IMR-90 (cell line): ENCODE measurements at regions not wholly inside any gene's neighbourhood (a gene's known extent, or its start where the extent isn't known, plus 50 kb on each side); places are given as distances from the start of the nearest gene placed in this dataset.

ENCODE experiments used
- ATAC-seq: fragments of 200-7000 bp; cut with Tn5 transposase; 2 replicates; pipeline ENCODE4 v1.9.1; 2020; ENCODE audit warnings: low read depth, mild to moderate bottlenecking, moderate library complexity
- BruUV-seq: library from RNA; stranded (reverse); fragments of 400-500 nt; replicated peaks from 2 replicates; lab custom pipeline; 2021; lab: Mats Ljungman, UMichigan
- CTCF ChIA-PET: fragments of 300-600 bp; formaldehyde crosslinking; extraction: SDS; loops from one replicate; lab custom pipeline; 2021; ENCODE audit warnings: antibody characterized with exemption; lab: Yijun Ruan, JAX
- POLR2A ChIA-PET: fragments of 300-600 bp; sonication (Branson Sonifier 250); formaldehyde crosslinking; loops from one replicate; lab custom pipeline; 2022; ENCODE audit warnings: antibody characterized with exemption; ENCODE audit not compliant: unreplicated experiment; lab: Charles Lee
- DNase-seq: peaks from one replicate; pipeline ENCODE4 v3.0.0; 2013
- H2AFZ ChIP-seq: replicated peaks from 2 replicates; pipeline ENCODE3; 2013; ENCODE audit warnings: low read length, mild to moderate bottlenecking; ENCODE audit not compliant: poor library complexity
- H2AK5ac ChIP-seq: 2 replicates; pipeline ENCODE4 v1.6.1; 2013; ENCODE audit warnings: low read depth, low read length, inconsistent platforms
- H2AK9ac ChIP-seq: replicated peaks from 2 replicates; pipeline ENCODE3; 2013; ENCODE audit warnings: mild to moderate bottlenecking, low read depth, low read length, moderate library complexity; ENCODE audit not compliant: poor library complexity
- H2BK120ac ChIP-seq: 2 replicates; pipeline ENCODE4 v1.6.1; 2013; ENCODE audit warnings: low read depth, low read length, inconsistent platforms
- H2BK15ac ChIP-seq: 3 replicates; pipeline ENCODE4 v1.6.1; 2013; ENCODE audit warnings: low read depth, low read length, inconsistent platforms
- H2BK20ac ChIP-seq: 2 replicates; pipeline ENCODE4 v1.6.1; 2013; ENCODE audit warnings: low read depth, mild to moderate bottlenecking, inconsistent platforms, low read length, moderate library complexity
- H2BK5ac ChIP-seq: 2 replicates; pipeline ENCODE4 v1.6.1; 2013; ENCODE audit warnings: mild to moderate bottlenecking, low read depth, low read length, inconsistent platforms; ENCODE audit not compliant: poor library complexity, severe bottlenecking
- H3K14ac ChIP-seq: replicated peaks from 2 replicates; pipeline ENCODE4 v1.6.1; 2013; ENCODE audit warnings: low read depth, low read length, inconsistent platforms
- H3K18ac ChIP-seq: 2 replicates; pipeline ENCODE4 v1.6.1; 2013; ENCODE audit warnings: low read depth, low read length, control low read depth
- H3K23ac ChIP-seq: 2 replicates; pipeline ENCODE4 v1.6.1; 2013; ENCODE audit warnings: low read depth, low read length, inconsistent platforms
- H3K27ac ChIP-seq: 2 replicates; pipeline ENCODE4 v1.5.1; 2013; ENCODE audit warnings: mild to moderate bottlenecking, control low read depth, low read length; ENCODE audit not compliant: insufficient read depth
- H3K27me3 ChIP-seq: 2 replicates; pipeline ENCODE4 v1.6.1; 2013; ENCODE audit warnings: low read length; ENCODE audit not compliant: control insufficient read depth, insufficient read depth
- H3K36me3 ChIP-seq: 2 replicates; pipeline ENCODE4 v1.6.1; 2013; ENCODE audit warnings: low read length, mixed read lengths; ENCODE audit not compliant: control insufficient read depth, insufficient read depth
- H3K4ac ChIP-seq: 2 replicates; pipeline ENCODE4 v1.6.1; 2013; ENCODE audit warnings: low read depth, low read length, inconsistent platforms
- H3K4me1 ChIP-seq: 2 replicates; pipeline ENCODE4 v1.6.1; 2013; ENCODE audit warnings: low read length, mixed read lengths; ENCODE audit not compliant: control insufficient read depth, insufficient read depth
- H3K4me2 ChIP-seq: 2 replicates; pipeline ENCODE4 v1.6.1; 2013; ENCODE audit warnings: low read depth, mild to moderate bottlenecking, control low read depth, low read length, moderate library complexity
- H3K4me3 ChIP-seq: 2 replicates; pipeline ENCODE4 v1.5.1; 2013; ENCODE audit warnings: low read depth, mild to moderate bottlenecking, control low read depth, low read length, moderate library complexity; ENCODE audit not compliant: insufficient read depth
- H3K56ac ChIP-seq: 2 replicates; pipeline ENCODE4 v1.6.1; 2013; ENCODE audit warnings: low read length, inconsistent platforms; ENCODE audit not compliant: insufficient read depth; ENCODE audit errors: extremely low read depth
- H3K79me1 ChIP-seq, 2 experiments: 2 replicates each; pipeline ENCODE4 v1.6.1; 2013; ENCODE audit warnings: low read length in 2 of 2, inconsistent platforms in 1 of 2, low read depth in 1 of 2
- H3K9ac ChIP-seq: 2 replicates; pipeline ENCODE4 v1.6.1; 2013; ENCODE audit warnings: low read depth, low read length, control low read depth
- H3K9me1 ChIP-seq: 2 replicates; pipeline ENCODE4 v1.6.1; 2013; ENCODE audit warnings: low read length, inconsistent platforms; ENCODE audit not compliant: insufficient read depth
- H3K9me3 ChIP-seq: 2 replicates; pipeline ENCODE4 v1.6.1; 2013; ENCODE audit warnings: low read length; ENCODE audit not compliant: control insufficient read depth, insufficient read depth
- H4K20me1 ChIP-seq: 2 replicates; pipeline ENCODE4 v1.6.1; 2013; ENCODE audit warnings: low read length, inconsistent platforms; ENCODE audit not compliant: insufficient read depth
- H4K5ac ChIP-seq: 2 replicates; pipeline ENCODE4 v1.6.1; 2013; ENCODE audit warnings: mild to moderate bottlenecking, low read depth, low read length, control low read depth
- H4K8ac ChIP-seq, 2 experiments: 2 replicates each; pipeline ENCODE4 v1.6.1; 2013; ENCODE audit warnings: low read depth in 2 of 2, low read length in 2 of 2, control low read depth in 1 of 2, inconsistent platforms in 1 of 2
- H4K91ac ChIP-seq: 2 replicates; pipeline ENCODE4 v1.6.1; 2013; ENCODE audit warnings: low read depth, low read length, inconsistent platforms; ENCODE audit not compliant: insufficient read depth
- BHLHE40 ChIP-seq: fragments of 150-350 bp; IDR thresholded peaks from 2 replicates; pipeline ENCODE4 v1.6.1; 2016; ENCODE audit warnings: mild to moderate bottlenecking, low read depth, low read length
- CEBPB ChIP-seq: IDR thresholded peaks from 2 replicates; pipeline ENCODE4 v1.6.1; 2012; ENCODE audit warnings: low read depth, low read length, improper control_type of control experiment
- CHD1 ChIP-seq: IDR thresholded peaks from 2 replicates; pipeline ENCODE4 v1.6.1; 2012; ENCODE audit warnings: low read depth, low read length, improper control_type of control experiment
- CTCF ChIP-seq: conservative IDR thresholded peaks from 2 replicates; pipeline ENCODE4 v1.5.1; 2012; ENCODE audit warnings: mild to moderate bottlenecking, low read depth, low read length, improper control_type of control experiment
- ELK1 ChIP-seq: fragments of 150-350 bp; IDR thresholded peaks from 2 replicates; pipeline ENCODE4 v1.6.1; 2016; ENCODE audit warnings: low read depth, mild to moderate bottlenecking, low read length, moderate library complexity, borderline replicate concordance
- FOS ChIP-seq: fragments of 150-350 bp; IDR thresholded peaks from 2 replicates; pipeline ENCODE4 v1.6.1; 2016; ENCODE audit warnings: low read depth, low read length
- MAFK ChIP-seq: IDR thresholded peaks from 2 replicates; pipeline ENCODE4 v1.6.1; 2012; ENCODE audit warnings: low read depth, low read length, improper control_type of control experiment
- MAZ ChIP-seq: IDR thresholded peaks from 2 replicates; pipeline ENCODE4 v1.6.1; 2012; ENCODE audit warnings: low read depth, mild to moderate bottlenecking, low read length, improper control_type of control experiment, moderate library complexity, borderline replicate concordance
- MXI1 ChIP-seq: IDR thresholded peaks from 2 replicates; pipeline ENCODE4 v1.6.1; 2012; ENCODE audit warnings: low read depth, mild to moderate bottlenecking, low read length, moderate library complexity, borderline replicate concordance
- NFE2L2 ChIP-seq: fragments of 150-350 bp; IDR thresholded peaks from 2 replicates; pipeline ENCODE4 v1.6.1; 2016; ENCODE audit warnings: low read depth, mild to moderate bottlenecking, low read length
- POLR2A ChIP-seq: IDR thresholded peaks from 2 replicates; pipeline ENCODE4 v1.6.1; 2012; ENCODE audit warnings: mild to moderate bottlenecking, low read depth, low read length
- RAD21 ChIP-seq: IDR thresholded peaks from 2 replicates; pipeline ENCODE4 v1.6.1; 2012; ENCODE audit warnings: low read length, improper control_type of control experiment
- RCOR1 ChIP-seq: IDR thresholded peaks from 2 replicates; pipeline ENCODE4 v1.6.1; 2012; ENCODE audit warnings: mild to moderate bottlenecking, low read length, improper control_type of control experiment; ENCODE audit not compliant: insufficient replicate concordance
- RFX5 ChIP-seq: IDR thresholded peaks from 2 replicates; pipeline ENCODE4 v1.8.0; 2012; ENCODE audit warnings: low read depth, mild to moderate bottlenecking, low read length, moderate library complexity
- SMC3 ChIP-seq: fragments of 150-350 bp; IDR thresholded peaks from 2 replicates; pipeline ENCODE4 v1.6.1; 2016; ENCODE audit warnings: low read depth, mild to moderate bottlenecking, antibody characterized with exemption, low read length, moderate library complexity
- USF2 ChIP-seq: fragments of 150-350 bp; IDR thresholded peaks from 2 replicates; pipeline ENCODE4 v1.6.1; 2017; ENCODE audit warnings: mild to moderate bottlenecking, antibody characterized with exemption, low read length, low read depth
- WGBS, 2 experiments: methylation state at CpG; one replicate each; pipeline versions ENCODE4 v1.1.5 to v1.1.7; 2013; ENCODE audit warnings: missing lambda C conversion rate in 2 of 2; ENCODE audit not compliant: insufficient read length in 1 of 2; ENCODE audit errors: extremely low coverage in 2 of 2; 5-methylcytosine and 5-hydroxymethylcytosine counted together
- dilution Hi-C: fragments of 300-500 bp; cut with HindIII; formaldehyde crosslinking; loops from one replicate; pipeline ENCODE4 v1.14.3; 2018; ENCODE audit warnings: low sequenced_read_pairs; ENCODE audit not compliant: unreplicated experiment
- in situ Hi-C: fragments of 300-500 bp; cut with MboI; formaldehyde crosslinking; loops from 3 replicates; pipeline ENCODE4 v1.14.3; 2019; ENCODE audit warnings: low sequenced_read_pairs, inconsistent platforms, mixed read lengths
- intact Hi-C: fragments of 100-400 bp; cut with micrococcal nuclease; formaldehyde crosslinking; loops from 2 replicates; pipeline ENCODE4 v1.10.0; 2022

GRCh38 chr3:94187697-94188096 lies 124.8 kb downstream of the NSUN3 start:
- CTCF ChIA-PET, result no interaction called here
- intact Hi-C loops, result no loop called here
- no CpG with 5 or more reads among the region's 2 CpGs for WGBS, 2 experiments

More at GRCh38 chr3:94187697-94188096, 124.8 kb downstream of the NSUN3 start:
- no peak for DNase-seq
- Histone ChIP-seq H3K14ac (no peak overlapping the region), H4K91ac (no peak overlapping the region), H3K27me3 (no peaks in the 10 kb centered on the region), H3K4me3 (no peak overlapping the region), H3K18ac (no peak overlapping the region), H2BK15ac (no peak overlapping the region), H2BK120ac (no peak overlapping the region), H3K56ac (no peak overlapping the region), H2AK5ac (no peak overlapping the region), H2AK9ac (no peak overlapping the region), H3K4me1 (no peaks in the 10 kb centered on the region), H3K9me3 (no peaks in the 10 kb centered on the region), H4K8ac (no peak overlapping the region), H3K27ac (no peak overlapping the region), H2AFZ (no peak overlapping the region), H3K4me2 (no peak overlapping the region), H3K36me3 (no peaks in the 10 kb centered on the region), H3K23ac (no peak overlapping the region), H2BK5ac (no peak overlapping the region), H3K79me1 (no peaks in the 10 kb centered on the region), H3K9ac (no peak overlapping the region), H4K5ac (no peak overlapping the region), H3K4ac (no peak overlapping the region), H2BK20ac (no peak overlapping the region), H4K20me1 (no peaks in the 10 kb centered on the region), H3K9me1 (no peaks in the 10 kb centered on the region)
- dilution Hi-C loops, result no loop called here
- in situ Hi-C loops, result no loop called here
- BruUV-seq, result no TSS peak
- POLR2A ChIA-PET, result no interaction called here
- no peak for TF ChIP-seq USF2
- TF ChIP-seq MAFK, result no peak
- no peak for TF ChIP-seq CTCF
- no peak for TF ChIP-seq MAZ
- no peak for TF ChIP-seq RFX5
- no peak for TF ChIP-seq RAD21
- TF ChIP-seq NFE2L2, result no peak
- no peak for TF ChIP-seq CHD1
- TF ChIP-seq CEBPB, result no peak
- TF ChIP-seq SMC3, result no peak
- no peak for TF ChIP-seq FOS
- TF ChIP-seq MXI1, result no peak
- TF ChIP-seq ELK1, result no peak
- no peak for TF ChIP-seq POLR2A
- TF ChIP-seq RCOR1, result no peak
- no peak for TF ChIP-seq BHLHE40
- no peak for ATAC-seq
